HS-27A (cell line): ENCODE measurements at regions not wholly inside any gene's neighbourhood (a gene's known extent, or its start where the extent isn't known, plus 50 kb on each side); places are given as distances from the start of the nearest gene placed in this dataset.
"Not testable (repeated sequence)": the region's sequence is repeated elsewhere in the genome, so short reads cannot be mapped to it uniquely, and the experiment has no call there.

Experiments used
- DNase-seq: peaks from one replicate; pipeline ENCODE4 v3.0.0-alpha.2; 2012; ENCODE audit warnings: low read depth, missing footprints

DNA sequence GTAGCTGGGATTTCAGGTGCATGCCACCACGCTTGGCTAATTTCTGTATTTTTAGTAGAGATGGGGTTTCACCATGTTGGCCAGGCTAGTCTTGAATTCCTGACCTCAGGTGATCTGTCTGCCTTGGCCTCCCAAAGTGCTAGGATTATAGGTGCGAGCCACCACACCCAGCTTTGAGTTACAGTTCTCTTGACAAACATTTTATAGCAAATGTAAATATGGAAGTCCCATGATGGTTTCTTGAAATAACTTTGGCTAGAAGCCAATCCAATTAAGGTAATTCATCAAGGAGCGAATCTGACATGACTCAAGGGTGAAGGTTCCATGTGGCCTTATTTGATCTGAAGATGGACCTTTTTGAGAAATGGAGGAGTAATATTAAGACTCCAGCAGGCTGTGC, 76.2 kb upstream of the RFLNA start:
- DNase-seq = not testable (repeated sequence)

DNA sequence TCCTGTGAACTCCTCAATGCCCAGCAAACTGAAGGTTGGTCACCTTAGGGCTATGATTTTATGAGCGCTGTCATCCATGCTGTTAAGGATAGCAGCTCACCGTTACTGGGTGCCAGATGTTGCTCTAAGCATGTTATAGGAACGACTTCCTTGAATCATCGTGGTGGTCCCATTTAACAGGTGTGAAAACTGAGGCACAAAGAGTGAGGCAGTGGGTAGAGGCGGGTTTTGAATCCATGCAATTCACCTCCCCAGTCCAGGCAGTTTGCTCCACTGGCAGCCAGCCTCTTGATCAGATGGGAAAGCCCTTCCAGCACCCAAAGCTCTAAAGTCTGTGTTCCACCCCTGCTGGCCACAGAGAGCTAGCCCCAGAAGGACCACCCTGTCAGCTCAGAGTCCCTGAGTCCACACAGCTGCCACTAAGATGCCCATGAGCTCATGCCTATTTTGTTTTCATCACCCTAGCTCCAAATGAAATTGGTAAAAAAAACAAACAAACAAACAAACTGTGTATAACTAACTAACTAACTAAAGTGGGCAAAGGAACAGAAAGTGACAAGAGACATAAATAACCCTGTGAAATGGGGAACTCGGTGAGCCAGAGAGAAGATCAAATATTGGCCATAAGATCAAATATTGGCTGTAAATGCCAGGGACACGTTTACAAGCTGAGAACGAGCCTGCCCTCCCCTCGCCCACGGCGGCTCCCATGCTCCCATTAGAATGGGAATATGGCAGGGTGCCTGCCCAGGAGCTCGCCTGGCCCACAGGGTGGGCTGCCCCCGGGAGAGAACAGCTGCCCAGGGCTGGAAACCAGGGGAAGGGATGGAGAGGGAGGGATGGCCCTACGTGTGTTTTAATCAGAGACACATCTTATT, 72.3 kb upstream of the RFLNA start:
- DNase-seq = no peak

DNA sequence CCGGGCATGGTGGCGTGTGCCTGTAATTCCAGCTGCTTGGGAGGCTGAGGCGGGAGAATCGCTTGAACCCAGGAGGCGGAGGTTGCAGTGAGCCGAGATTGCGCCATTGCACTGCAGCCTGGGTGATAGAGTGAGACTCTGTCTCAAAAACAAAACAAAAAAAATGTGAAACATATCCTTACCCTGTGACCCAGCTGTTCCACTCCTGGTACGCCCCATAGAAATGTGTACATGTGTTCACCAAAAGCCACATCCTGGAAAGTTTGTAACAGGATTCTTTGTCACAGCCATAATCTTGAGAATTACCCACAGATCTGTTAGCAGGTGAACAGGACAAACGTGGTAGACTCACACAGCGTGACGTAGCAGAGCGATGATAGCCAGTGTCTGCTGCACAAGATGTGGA, 71.2 kb upstream of the RFLNA start:
- DNase-seq = not testable (repeated sequence)

DNA sequence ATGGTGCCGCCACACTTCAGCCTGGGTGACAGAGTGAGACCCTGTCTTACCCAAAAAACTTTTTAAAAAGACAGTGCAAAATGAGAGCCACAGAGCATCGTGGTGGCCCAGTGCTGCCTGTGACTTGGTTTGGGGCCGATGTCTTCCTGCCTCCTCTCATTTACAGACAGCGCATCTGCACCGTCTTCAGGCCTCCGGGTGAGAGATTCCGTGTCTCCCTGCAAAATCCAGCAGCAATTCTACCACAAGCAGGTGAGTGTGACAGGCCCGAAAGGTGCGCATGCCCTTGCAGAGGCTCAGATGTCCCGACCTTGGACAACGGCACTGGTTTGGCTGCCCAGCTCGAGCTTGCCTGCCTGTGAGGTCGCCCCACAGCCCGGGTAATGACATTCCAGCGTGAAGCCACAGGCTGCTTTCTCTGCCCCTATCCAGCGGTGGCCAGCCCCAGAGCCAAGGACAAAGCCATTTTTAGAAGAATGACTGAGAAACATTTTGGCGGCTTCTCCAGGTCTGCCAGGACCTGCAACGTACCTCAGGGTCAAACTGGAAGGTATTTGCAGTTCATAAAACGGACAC, 70.3 kb upstream of the RFLNA start:
- DNase-seq = no peak

DNA sequence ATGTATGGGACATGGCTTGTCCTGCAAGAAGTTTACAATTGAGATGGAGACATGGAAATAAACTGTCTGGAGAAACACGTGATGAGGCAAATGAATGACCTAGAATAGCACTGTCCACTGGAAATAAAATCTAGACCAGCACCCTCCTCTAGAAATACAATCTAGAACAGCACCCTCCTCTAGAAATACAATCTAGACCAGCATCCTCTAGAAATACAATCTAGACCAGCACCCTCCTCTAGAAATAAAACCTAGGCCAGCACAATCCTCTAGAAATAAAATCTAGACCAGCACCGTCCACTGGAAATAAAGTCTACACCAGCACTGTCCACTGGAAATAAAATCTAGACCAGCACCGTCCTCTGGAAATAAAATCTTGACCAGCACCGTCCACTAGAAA, 69.2 kb upstream of the RFLNA start:
- no peak for DNase-seq

DNA sequence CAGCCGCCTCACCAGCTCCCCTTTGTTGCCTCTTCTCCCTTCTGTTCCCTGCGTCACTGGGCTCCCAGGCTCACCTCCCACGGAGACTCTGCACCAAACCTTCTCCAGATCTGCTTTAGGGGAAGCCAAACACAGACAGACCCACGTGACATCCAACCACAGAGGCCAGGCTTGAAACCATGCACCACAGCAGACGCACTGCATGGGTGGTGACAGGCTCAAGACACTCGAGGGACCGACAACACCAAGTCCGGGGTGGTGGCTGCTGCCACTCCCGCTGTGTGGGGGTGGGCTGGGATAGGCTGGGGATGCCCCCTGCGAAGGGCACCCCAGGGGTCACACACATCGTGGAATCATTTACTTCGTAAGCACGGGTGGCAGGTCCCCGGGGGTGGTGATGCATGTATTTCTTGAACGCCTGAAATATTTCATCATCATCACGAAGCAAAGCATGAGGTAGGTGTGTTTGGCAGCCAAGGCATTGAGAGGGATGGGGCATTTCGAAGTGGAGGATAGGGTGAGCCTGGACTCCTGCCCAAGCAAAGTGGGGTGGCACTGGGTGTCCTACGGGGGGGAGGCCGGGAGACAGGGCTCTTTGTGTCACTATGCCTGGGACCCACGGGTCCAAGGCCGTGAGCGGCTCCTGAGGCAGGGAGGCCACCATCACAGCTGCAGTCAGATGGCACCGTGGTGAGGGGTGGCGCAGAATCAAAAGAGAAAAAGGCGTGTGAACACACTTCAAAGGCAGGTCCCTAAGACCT, 66.8 kb upstream of the RFLNA start:
- DNase-seq = no peak

DNA sequence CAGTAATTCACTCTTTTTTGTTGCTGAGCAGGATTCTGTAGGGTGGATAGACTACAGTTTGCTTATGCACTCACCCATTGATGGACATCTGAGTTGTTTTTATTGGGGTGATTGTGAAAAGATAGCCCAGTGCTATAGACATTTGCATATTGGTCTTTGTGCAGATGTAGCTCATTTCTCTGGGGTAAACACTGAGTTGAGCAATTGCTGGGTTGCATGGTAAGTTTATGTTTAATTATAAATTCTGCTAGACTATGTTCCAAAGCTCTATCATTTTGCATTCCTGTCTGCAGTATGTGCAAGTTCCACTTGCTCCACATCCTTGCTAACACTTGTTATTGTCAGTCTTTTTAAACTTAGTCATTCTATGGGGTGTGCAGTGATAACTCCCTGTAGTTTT, 65.4 kb upstream of the RFLNA start:
- no peak for DNase-seq

DNA sequence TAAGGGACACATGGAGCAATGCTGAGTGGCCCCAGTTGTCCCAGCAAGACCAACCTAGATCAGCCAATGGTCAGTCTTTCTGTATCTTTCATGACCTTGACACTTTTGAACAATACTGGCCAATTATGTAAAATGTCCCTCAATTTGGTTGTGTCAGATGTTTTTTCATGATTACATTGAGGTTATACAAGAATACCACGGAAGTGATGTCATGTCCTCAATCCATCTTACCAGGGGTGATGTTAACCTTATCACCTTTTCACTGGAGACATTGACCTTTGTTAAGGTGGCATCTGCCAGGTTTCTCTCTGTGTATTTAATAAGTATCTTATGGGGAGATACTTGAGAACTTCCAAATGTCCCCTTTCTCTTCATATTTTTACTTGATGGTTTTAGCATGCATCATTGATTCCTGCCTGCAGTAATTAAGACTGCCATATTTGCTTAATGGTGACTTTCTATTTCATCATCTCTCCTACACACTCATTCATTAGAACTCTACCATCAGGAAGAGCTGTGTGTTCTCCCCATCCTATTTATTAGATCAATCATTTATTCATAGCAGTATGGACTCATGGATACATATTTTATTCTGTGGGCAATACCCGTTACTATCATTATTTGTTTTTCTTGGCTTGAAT, 64.7 kb upstream of the RFLNA start:
- no peak for DNase-seq

DNA sequence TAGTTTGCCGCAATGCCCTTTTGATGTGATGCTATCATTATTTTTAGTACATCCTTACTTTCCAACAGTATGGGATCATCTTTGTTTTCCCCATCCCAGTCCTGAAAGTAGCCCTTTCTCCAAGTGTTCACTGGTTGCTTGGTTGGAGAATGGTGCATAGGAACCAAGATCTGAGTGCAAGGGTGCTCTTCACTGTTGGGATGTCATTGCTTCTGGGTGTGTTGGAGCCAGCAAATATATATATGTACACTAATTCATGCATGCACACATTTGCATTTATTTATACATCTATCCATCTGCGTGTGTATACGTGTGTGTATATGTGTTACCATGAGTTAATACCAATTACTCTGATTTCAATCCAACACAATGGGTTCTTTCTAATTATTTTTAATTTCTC, 64.1 kb upstream of the RFLNA start:
- no peak for DNase-seq

DNA sequence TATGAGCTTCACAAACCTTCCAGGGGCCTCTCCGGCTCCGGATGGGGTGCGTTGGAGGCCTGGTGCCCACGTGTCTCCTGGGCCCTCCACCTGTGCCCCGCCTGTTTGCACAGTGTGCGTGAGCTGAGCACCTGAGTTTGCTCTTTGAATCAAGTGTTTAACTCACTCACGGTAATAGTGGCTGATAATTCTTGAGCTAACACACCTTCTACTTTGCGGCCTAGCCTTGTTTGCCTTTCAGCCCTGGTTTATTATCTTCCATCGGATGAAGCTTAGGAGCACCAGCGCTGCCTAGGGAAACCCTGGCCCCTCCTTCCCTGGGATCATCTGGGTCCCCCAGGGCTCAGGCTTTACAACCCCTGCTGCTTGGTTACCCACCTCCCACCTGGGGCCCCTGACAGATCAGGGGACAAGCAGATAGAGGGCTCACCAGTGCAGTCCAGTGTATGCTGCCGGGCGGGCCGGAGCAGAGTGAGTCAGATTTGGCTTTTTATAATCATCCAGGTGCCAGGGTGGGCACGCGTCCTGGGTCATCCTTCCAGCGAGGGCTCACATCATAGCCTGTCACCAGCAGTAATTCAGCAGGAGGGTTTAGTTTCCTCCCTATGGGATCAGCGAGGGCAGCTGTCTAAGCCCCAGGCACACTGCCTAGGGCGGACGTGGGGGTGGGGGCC, 62.8 kb upstream of the RFLNA start:
- no peak for DNase-seq

DNA sequence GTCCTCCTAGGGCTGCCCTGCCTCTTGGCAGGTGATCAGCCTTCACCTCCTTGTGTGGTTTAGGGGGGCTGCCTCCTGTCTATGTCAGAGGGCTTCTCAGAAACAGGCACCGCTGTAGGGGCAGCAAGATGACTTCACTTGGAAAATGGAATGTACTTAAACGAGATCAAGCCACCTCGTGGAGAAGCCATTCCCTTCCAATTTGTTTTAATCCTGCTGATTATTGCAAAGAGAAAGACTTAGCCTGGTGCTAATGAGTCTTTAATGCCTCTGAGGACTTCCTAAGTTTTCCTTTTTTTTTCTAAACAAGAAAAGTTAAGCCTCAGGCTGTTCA, 62.3 kb upstream of the RFLNA start:
- no peak for DNase-seq

DNA sequence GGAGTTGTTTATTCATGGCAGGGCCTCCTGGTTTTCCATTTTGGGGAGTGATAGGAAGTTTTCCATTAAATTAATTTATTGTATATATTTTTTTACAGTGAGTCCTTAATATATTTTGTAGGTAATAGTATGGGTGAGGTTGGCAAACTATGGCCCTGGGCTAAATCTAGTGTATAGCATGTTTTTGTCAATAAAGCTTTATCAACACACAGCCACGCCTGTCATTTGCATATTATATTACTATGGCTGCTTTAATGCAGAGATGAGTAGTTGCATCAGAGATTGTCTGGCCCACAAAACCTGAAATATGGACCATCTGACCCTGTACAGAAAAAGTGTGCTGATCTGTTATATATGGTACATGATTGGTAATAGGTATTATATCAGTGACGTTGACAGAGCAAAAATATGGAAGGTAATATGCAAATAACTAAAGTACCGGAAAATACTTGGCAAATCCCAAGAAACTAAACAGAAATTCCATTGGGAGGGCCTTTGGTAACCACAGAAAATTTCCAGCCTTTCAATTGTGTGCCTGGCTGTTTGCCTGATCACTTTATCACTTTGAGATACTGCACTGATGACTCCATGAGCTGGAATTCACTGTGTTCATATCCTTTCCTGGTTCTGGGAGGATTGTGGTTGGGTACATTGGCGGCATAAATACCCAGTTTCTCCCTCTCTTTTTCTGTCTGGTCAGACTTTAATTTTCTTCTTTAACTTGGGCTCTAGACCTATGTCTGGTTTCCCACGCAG, 61.7 kb upstream of the RFLNA start:
- peak; percentile 91 for DNase-seq

DNA sequence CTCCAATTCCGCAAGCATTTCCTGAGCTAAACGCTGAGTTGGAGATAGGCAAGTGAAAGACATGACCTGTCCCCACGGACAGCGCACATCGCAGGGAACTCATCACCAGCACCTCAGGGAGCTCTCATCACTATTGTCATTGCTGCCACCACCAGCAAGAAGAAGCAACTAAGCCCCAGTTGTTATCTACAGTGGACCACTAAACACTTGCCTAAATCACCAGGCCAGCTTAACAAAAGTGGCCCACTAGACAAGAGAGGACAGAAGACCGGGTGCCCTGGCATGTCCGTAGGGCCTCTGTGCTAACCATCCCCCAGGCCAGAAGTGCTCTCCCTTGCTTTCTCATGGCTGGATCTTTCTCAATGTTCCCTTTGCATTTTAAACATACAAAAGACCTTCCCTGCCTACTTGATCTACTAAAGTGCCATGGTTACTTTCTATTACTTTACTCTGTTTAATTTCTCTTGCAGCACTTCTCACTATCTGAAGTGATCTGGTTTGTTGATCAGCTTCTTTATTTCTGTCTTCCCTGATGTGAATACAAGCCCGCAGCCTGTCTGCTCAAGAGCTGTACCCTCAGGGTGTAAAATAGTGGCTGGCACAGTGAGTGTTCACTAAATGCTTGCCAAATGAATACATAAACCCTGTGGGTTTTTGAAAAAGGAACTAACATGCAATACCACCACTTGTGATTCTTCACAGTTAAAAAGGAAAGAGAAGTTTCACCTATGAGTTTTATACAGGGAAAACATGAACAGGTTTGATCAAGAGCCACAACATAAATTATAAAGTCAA, 60.9 kb upstream of the RFLNA start:
- no peak for DNase-seq

DNA sequence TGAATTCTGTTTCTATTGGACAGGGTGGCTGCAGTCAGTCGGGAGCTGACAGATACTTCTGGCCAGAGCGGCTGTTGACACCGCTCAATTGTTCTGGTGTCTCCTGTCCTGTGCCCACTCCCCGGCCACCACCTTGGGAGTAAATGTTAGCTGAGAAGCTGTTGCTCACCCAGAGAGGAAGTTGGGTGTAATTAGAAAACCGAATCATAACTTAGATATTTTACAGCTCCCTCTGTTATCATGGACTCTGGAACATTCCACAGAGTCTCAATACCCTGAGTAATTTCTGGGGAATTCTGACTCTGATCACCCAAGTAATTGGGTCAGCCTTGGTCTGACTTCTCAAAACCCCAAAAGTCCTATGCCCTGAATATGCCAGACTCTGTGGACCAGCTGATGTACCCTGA, 58.3 kb upstream of the RFLNA start:
- DNase-seq = peak; percentile 91

DNA sequence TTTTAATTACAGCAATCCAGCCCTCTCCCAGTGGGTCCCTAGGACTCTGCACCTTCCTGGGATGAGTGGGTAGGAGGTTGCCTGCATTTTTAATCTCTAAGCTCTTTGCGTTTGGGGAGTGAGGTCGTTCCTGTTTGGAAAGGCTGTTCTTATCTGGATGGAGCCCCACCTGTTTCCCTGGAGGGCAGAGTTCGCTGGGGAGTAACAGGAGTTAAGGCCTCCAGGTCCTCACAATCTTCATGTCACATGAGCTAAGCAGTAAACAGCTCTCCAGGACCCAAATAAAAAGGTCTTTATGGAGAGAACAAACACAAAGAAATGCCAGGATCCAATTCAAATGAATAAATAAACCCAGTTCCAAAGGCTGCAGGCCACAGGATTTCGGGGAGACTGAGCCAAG, 56.0 kb upstream of the RFLNA start:
- no peak for DNase-seq

DNA sequence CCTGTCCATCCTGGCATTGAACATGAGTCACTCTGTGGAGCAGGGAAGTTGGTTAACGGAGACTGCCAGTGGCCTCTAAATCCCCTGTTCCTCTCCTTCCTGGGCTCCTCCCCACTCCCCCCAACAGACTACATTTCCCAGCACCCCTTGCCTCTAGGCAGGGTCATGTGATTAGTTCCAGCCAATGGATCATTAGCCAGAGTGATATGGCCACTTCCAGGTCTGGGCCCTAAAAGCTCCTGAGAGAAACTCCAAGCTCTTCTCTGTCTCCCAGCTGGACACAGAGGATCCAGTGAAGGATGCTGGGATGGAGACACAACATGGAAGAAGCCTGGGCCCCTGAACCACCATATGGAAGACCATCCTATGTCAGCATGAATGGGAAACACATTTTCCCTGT, 54.4 kb upstream of the RFLNA start:
- DNase-seq = peak; percentile 19

DNA sequence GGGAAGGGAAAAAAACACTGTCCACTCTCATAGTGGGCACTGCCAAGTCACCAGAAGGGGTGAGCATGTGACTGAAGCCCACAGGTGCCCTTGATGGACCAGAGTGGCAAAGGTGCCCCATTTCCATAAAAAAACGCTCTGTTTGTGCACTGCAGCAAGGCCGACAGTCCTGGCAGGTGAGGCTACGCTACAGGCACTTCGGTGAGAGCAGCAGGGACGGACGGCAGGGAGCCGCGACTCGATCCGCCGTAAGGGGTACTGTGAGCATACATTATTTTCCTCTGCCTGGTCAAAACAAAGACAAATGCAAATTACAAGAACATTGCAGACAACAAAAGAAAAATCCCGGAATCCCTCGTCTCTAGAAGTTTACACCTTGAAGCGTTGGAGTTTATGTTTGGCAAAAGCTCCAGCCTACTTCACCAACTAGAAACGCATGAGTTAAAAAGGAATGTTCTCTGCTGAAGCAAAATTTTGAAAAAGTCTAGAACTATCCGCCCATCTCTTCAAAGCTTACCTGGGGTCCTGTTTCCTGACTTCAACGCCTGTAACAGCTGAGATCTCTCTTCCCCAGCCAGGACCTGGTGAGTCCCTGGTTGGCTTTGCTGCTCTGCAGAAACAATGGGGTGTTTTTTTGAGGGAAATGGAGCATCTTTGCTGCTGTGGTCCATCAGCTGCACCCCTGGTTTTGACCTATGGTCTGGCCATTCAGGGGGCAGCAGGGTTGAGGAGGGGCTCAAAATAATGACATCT, 52.9 kb upstream of the RFLNA start:
- no peak for DNase-seq

DNA sequence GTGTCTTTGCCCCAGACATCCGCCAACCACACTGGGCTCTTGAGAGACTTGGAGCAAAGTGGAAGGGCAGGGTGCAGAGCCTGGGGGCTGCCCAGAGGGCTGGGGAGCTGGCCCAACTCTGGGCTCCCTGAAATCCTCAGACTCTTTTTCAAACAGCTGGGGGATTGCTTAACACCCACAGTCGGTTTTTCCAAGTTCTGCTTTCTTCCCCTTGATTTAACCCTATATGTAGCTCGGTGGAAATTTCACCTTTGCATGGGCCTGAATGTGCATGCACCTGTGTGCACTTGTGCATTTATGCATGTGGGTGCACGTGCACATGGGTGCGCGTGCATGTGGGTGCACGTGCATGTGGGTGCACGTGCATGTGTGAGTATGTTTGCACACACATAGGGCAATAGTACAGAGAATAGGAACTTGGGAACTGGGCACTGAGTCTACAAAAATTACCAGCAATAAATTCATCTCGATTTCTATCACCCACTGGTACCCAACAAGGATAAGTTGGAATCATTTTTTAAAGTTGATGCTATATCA, 52.3 kb upstream of the RFLNA start:
- no peak for DNase-seq

DNA sequence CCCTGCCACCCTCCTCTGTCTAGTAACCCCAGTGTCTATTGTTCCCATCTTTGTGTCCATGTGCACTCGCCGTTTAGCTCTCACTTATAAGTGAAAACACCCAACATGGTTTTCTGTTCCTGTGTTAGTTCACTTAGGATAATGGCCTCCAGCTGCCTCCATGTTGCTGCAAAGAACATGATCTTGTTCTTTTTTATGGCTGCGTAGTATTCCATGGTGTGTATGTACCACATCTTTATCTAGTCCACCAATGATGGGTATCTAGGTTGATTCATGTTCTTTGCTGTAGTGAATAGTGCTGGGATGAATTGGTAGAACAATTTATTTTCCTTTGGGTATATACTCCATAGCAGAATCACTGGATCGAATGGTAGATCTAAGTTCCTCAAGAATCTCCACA, 51.0 kb upstream of the RFLNA start:
- no peak for DNase-seq
